AG08396 (cell line): ENCODE measurements at regions not wholly inside any gene's neighbourhood (a gene's known extent, or its start where the extent isn't known, plus 50 kb on each side); places are given as distances from the start of the nearest gene placed in this dataset.

Experiments used
- DNase-seq: peaks from one replicate; pipeline ENCODE4 v3.0.0; 2012; ENCODE audit warnings: low spot score, mixed read lengths

GRCh38 chr4:4808086-4808485 is 51.4 kb upstream of the MSX1 start:
- DNase-seq: no peak

GRCh38 chr4:4805887-4806286 is 53.6 kb upstream of the MSX1 start:
- no peak for DNase-seq

GRCh38 chr4:4803912-4804296 is 55.6 kb upstream of the MSX1 start:
- no peak for DNase-seq

GRCh38 chr4:4803216-4803911 is 56.1 kb upstream of the MSX1 start:
- no peak for DNase-seq

- no peak for DNase-seq
Observed at GRCh38 chr4:4800646-4801408, 58.6 kb upstream of the MSX1 start.

- DNase-seq: no peak
Observed at GRCh38 chr4:4794421-4794820, 65.0 kb upstream of the MSX1 start.

- DNase-seq: peak; percentile 53
Observed at GRCh38 chr4:4792466-4792865, 67.0 kb upstream of the MSX1 start.

- DNase-seq: no peak
Observed at GRCh38 chr4:4791299-4792111, 68.0 kb upstream of the MSX1 start.

GRCh38 chr4:4789462-4789861 is 70.0 kb upstream of the MSX1 start:
- no peak for DNase-seq

GRCh38 chr4:4788573-4788972 is 70.9 kb upstream of the MSX1 start:
- no peak for DNase-seq

- DNase-seq: no peak
Observed at GRCh38 chr4:4787421-4787820, 72.0 kb upstream of the MSX1 start.

- DNase-seq: no peak
Observed at GRCh38 chr4:4784379-4784778, 75.1 kb upstream of the MSX1 start.

GRCh38 chr4:4783847-4784246 is 75.6 kb upstream of the MSX1 start:
- DNase-seq: no peak

- no peak for DNase-seq
Observed at GRCh38 chr4:4782969-4783368, 76.5 kb upstream of the MSX1 start.

GRCh38 chr4:4781936-4782707 is 77.3 kb upstream of the MSX1 start:
- DNase-seq: peak; percentile 56

GRCh38 chr4:4780729-4781244 is 78.7 kb upstream of the MSX1 start:
- DNase-seq: peak; percentile 73

- DNase-seq: no peak
Observed at GRCh38 chr4:4779486-4779885, 80.0 kb upstream of the MSX1 start.

- no peak for DNase-seq
Observed at GRCh38 chr4:4779054-4779453, 80.4 kb upstream of the MSX1 start.

- DNase-seq: no peak
Observed at GRCh38 chr4:4778554-4778953, 80.9 kb upstream of the MSX1 start.

GRCh38 chr4:4776934-4777333 is 82.5 kb upstream of the MSX1 start:
- no peak for DNase-seq

- no peak for DNase-seq
Observed at GRCh38 chr4:4776335-4776734, 83.1 kb upstream of the MSX1 start.

GRCh38 chr4:4775493-4776004 is 83.9 kb upstream of the MSX1 start:
- no peak for DNase-seq
